OCI-M1 (cell line): ENCODE measurements at regions not wholly inside any gene's neighbourhood (a gene's known extent, or its start where the extent isn't known, plus 50 kb on each side); places are given as distances from the start of the nearest gene placed in this dataset.

Source experiments
- DNase-seq: peaks from one replicate; lab custom pipeline; 2025; lab: John Stamatoyannopoulos, UW

DNA sequence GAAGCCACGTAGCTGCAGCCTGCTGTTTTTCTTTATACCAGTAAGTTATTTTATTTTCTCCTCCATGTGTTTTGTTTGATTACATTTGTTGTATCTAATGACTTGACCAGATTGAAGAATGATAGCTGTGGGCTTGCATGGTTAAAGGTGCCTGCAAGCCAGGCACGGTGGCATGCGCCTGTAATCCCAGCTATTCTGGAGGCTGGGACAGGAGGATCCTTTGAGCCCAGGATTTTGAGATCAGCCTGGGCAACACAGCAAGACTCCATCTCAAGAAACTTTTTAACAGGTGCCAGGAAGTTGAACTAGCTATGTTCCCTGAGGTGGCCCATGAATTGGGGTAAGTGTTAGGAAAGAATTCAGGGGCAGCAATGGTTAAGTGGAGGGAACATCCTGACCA, 179.4 kb downstream of the IRS1 start:
- DNase-seq: no peak

DNA sequence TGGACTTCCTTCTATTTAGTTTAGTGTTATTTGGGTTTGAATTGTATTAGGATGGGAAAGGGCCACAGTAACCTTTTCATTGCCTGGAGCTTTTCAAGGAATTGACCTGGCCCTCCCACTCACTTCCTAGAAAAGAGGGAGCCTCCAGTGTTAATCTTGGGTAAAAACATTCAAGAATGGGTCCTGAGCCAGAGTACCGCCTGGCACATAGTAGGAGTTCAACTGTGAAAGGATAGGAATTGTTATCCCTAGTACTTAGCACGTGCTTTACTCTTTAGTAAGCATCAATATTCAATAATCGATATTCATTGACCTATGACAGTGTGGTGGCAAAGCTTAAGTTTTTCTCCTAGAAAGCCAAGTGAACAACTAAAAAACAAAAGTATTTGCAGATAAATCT, 179.9 kb downstream of the IRS1 start:
- peak; percentile 45 for DNase-seq

DNA sequence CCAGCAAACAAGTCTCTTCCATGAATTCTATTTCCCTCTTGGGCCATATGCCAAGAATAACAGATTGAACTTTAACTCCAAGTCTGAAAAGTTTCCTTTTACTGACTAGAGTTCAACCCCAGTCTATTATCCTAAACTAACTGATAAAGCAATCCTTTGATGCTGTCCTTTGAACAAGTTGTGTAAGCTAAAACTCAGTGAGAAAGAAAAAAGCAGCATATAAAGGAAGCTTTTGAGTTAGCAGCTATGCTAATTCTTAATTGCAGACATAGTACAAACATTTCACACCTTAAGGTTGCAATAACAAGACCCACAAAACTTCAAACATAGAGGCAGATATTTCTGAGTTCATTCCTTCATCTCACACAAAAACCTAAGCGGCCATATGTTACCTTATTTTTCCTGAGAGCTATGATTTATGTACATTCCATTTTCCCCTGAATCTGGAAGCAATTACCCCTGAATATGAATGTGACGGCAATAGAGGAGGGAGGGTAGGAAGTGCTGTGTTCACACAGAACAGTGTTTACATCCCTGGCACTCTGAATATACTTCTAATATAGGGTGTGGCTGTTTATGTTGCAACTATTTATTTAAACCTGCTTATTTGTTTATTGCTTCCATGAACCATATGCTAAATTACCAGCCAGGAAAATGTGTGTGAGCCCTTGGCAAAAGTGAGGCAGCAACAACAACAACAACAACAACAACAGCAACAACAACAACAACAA, 180.6 kb downstream of the IRS1 start:
- DNase-seq: no peak

DNA sequence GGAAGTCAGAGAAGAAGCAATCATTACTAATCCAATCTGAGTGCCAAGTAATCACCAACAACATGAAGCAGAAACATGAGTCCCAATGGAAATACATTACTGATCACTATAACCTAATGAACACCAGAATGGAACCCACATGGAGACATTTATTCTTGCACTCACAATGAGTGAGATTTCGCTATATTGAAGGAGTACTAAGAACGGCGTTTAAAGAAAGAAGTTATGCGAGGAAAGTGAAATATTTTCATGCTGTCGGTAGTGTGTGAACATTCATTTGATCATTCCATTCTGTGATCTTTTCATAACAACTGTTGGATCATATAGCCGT, 181.1 kb downstream of the IRS1 start:
- no peak for DNase-seq

DNA sequence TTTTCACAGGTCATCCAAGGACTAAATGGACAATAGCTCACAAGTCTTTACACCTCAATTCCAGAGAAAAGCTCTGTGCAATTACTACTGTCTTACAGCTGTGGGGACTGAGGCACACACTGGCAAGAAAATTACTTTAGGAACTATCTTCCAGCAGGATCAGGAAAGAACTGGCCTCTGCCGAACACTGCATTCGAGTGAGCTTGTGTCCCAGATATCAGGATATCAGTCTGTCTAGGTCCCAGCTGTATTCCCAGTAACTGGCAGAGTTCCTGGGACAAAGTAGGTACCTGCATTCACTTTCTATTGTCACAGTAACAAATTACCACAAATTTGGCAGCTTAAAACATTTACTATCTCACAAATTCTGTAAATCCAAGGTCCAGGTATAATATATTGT, 183.7 kb downstream of the IRS1 start:
- no peak for DNase-seq

DNA sequence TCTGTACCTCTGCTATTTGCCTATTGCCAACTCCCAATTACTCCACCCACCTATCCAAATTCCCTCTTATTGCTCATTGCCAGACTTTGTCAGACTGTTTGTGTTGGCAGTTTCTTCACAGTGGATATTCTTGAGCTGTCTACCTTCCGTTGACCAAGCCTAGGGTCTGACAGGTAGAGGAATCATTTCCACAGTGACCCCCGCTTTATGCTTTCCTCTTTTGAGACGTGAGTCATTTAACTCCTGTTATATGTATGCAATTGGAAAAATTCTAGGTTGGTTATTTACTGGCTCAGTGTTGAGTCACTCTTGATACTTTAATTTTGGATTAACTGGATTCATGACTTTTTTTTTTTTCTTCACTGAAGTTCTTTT, 187.7 kb downstream of the IRS1 start:
- DNase-seq: no peak

DNA sequence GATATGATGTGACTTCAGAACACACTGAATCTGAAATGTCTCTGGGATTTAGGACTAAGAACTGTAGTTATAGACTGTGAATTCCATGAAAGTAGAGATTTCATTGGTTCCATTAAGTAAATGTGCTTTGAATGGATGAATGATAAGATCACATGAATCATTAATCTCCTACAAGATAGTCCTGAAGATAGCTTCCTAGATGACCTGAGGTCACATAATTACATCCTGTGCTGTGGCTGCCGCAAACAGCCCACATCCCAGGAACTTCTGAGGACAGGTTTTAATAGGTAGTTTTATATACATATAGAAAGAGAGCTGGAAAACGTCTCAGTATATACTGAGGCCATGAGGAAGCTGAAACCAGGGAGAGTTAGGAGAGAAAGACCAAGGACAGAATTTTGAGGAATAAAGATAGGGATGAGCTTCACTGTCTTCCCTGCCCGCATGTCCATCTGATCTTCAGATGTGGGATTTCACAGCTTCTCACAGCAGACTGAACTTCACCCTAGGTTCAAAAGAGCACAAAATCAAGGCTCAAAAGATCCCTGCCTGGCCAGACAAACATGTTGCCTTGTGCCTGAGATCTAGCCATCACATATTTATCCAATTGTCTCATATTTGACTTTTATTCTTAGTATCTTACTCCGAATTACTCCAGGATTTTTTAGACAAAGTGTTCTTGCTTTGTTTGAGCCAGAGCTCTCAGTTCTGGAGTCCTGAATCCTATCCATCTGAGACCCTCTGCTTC, 188.2 kb downstream of the IRS1 start:
- no peak for DNase-seq

DNA sequence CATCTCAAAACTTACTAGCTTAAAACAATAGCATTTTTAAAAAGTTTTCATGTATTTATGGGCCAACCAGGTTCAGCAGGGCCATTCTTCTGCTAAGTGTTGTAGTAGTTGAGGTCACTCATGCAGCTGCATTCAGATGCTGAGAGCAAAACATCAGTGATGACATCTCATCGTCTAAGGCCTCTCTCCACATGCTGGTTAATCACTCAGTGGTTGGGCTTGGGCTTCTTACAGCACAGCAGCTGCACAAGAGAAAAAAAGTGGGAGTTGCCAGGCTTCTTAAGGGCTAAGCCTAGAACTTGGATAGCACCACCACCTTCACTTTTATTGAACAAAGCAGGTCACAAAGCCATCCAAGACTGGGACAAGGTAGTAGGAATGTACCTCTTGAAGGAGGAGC, 190.3 kb downstream of the IRS1 start:
- peak; percentile 62 for DNase-seq

DNA sequence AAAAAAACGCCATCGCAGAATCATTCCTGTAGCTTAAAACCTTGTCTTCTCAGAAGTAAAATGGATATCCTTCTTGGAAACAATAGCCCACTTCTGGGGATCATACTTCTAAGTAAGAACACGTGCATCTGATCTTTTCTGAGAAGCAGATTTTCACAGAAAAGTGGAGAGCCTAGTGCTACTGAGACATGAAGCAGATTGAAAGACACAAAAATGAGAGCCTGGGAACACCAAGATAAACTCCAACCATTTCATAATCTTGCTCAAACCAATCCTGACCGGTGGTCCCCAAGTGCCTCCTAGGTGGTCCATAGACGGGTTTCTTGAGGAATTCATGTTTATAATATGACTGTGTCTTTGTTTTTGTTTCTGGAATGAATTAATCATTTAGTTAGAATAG, 191.2 kb downstream of the IRS1 start:
- DNase-seq: peak; percentile 91

DNA sequence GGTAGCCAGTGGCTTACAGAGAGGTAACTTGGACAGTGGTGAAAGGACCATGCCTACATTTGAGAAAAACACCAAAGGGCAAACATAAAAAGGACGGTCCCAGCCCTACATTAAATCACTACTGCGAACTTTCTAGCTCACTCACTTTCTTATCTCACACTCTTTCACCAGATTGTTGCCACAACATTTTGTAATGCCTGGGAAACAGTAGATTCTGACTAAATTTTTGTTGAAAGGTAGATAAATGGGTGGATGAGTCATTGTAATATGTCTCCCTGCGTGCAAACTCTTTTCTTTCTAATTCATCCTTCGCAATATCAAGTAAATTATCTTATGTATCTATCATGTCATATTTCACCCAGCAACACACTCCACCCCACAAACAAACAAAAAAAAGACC, 192.2 kb downstream of the IRS1 start:
- peak; percentile 60 for DNase-seq

DNA sequence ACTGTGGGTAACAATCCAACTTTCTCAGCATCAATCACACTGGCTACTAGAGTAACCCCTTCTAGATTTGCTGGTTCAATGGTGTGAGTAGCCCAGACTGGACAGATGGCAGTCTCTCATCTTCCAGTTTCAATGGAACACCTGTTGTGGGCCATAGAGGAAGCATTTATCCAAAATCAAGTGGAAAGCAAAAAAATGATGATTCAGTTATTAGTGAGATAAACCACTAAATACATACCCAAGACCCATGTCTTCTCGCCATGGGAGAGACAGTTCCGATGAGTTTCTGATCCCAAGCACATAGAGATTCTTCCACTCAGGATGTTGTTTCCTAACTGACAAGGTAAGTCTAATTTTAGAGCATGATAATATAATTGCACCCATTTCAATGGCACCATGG, 194.0 kb downstream of the IRS1 start:
- no peak for DNase-seq

DNA sequence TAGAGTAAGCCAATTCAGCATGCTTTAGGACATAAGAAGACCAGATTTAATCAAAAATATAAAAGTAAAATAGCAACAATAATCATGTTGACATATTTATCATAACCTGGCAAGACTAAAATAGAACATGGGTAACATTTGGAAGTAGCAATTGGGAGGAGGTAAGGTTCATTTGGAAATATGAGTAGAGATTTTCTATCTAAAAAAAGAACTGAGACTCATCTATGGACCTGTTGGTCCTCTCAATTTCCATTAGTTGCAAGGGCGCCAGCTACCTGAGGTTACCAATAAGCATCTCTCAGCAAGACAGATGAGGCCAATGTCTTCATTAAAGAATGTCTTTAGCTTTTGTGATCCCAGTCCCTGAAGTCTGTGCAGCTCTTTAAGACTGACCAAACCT, 196.0 kb downstream of the IRS1 start:
- DNase-seq: no peak

DNA sequence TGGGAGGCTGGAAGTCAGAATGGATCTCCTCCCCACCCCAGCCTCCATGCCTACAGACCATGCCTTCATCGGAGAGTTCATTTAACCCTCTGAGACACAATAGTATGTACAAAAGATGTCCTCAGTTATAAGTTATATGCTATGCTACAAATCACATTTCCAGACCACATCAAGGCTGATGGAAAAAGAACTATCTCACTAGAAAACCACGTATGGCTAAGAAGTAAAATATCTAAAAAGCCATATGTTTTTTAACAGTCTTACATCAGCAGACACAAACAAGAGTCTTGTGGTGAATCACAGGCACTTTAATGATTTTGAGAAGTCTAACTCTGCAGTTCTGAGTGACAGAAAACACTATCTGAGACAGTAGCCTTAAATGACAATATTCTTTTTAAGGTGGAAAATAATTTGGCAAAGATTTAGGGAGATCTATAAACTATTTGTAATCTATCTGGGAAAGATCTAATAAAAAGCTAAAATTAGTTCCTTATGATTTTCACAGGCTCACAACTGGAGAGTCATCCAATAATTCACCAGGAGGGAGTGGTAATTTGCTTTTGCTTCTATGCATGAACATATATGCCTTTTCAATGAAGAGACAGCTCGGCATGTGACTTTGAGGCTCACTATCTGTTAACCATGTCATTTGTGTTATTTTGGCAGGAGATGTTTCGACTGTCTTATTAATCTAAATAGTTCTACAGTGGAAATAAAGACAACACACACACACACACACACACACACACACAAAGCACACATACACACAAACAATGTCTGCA, 197.5 kb downstream of the IRS1 start:
- DNase-seq: no peak

DNA sequence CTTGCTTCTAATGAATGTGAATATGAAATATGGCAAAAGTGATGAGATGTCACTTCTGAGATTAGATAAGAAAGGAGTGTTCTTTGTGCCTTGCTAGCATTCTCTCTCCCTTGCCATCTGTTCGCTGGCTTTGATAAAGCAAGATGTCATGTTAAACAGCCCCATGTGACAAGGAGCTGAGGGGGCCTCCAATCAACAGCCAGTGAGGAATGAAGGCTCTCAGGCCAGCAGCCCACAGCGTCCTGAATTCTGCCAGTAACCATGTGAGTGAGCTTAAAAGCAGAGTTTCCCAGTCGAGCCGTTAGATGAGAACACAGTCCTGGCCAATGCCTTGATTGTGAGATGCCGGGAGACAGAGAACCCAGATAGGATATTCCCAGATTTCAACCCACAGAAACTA, 198.8 kb downstream of the IRS1 start:
- no peak for DNase-seq

DNA sequence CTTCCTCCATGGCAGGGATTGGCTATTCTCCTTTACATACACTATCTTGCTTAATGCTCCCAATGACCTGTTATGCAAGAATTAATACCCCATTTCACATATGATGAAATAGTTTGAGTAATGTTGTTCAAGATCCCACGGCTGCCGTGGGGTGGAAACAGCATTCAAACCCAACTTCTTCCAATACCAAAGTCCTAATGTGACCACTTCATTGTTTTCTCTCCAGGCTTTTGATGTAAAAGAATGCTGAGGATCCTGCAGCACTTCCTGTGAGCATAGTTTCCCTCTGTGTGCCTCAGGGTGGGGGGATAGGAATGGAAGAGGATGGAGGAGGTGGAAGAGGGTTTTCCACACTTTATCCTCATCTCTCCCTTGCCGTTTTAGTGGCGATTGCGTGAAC, 199.4 kb downstream of the IRS1 start:
- DNase-seq: no peak

DNA sequence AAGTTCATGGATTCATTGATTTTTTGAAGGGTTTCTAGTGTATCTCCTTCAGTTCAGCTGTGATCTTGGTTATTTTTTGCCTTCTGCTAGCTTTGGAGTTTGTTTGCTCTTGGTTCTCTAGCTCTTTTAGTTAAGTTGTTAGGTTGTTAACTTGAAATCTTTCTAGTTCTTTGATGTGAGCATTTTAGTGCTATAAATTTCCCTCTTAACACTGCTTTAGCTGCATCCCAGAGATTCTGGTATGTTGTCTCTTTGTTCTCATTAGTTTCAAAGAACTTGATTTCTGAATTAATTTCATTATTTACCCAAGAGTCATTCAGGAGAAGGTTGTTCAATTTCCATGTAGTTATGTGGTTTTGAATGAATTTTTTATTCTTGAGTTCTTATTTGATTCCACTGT, 210.6 kb downstream of the IRS1 start:
- no peak for DNase-seq

DNA sequence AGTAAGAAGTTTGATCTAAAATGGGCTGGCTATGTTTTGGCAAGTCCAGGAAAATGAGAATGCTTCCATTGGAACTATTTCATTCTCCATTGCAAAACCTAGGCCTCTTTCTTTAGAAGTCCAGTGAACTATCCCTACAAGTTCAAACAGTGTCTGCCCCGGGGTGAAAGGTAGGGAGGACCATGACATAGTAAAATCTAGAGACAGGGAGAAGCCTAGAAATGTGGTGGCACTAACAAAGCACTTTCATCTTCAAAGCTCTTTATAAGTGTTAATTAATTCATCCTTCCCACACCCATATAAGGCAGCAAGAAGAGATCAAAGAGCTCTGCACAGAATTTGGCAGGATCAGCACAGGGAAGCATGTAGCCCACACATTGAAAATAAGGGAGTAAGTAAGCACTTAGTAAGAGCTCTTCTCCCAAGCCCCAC, 214.5 kb downstream of the IRS1 start:
- no peak for DNase-seq

DNA sequence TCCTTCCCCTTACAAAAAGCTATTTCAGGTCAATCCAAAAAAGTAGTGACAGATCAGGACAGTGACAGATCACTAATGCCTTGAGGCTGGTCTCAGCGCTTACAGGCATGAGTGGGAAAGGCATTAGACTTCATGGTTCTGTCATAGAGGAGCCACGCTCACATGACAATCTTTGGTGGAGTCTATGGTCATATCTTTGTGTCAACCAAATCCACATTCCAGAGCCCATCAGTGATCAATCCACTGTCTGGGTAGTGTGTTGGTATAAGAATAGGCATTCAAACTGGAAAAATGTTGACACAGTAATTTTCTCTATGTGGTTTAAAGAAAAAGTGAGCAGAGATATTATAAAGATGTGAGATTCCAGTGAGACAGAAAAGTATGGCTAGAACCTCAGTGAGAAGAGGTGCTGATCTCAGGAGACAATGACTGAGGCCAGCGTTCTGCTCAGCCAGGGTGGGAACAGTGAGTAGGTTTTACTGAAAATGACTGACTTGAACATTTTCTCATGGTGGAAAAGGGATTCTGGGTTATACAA, 215.0 kb downstream of the IRS1 start:
- DNase-seq: no peak

DNA sequence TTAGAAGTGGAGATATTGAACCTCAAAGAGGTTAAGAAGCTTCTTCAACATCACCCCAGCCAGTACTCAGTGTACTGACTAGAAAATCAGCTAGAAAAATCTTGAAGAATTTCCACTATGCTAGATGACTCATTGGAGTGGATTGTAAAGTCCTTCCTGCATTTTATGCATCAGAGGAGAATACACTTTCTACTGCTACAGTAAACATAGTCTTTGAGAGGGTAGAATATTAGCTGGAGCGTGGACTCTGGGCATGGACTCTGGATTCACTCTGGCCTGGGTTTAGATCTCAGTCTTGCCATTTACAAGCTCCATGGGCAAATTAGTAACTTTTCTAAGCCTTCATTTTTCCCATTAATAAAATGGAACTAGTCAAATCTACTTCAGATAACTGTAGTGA, 215.9 kb downstream of the IRS1 start:
- DNase-seq: no peak

DNA sequence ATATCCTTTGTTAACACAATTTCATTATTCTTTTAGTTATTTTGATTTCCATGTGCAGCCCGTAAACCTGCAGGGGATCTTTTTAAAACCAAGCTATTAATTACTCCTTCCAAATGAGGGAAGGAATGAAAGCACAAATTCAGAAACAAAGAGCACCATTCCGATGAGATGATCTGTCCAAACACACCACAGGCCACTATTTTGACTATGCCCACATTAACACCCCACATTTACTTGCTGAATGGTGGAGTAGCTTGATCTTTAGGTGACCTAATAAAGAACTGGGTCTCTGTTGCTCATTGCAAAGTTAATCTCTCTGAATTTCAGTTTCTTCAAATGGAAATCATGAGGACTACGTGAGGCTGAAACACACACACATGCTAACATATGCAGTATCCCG, 218.0 kb downstream of the IRS1 start:
- no peak for DNase-seq

DNA sequence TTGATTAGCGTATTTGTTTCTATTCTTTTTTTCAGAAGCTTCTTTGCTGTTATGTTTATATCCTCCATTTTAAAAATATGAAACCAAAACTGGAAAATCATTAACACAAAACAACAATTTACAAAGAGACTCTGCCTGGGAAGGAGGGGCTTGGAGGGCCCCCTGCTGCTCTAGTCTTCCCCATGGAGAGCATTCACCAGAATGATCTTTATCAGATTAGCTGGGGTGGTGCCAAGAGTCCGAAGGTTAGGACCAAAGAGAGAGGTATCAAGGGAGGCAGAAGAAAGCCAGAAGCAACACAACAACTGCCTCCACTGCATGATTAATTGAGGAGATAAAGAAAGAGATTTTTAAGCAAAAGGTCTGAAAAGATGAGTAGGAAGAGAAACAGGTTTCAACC, 218.6 kb downstream of the IRS1 start:
- no peak for DNase-seq

DNA sequence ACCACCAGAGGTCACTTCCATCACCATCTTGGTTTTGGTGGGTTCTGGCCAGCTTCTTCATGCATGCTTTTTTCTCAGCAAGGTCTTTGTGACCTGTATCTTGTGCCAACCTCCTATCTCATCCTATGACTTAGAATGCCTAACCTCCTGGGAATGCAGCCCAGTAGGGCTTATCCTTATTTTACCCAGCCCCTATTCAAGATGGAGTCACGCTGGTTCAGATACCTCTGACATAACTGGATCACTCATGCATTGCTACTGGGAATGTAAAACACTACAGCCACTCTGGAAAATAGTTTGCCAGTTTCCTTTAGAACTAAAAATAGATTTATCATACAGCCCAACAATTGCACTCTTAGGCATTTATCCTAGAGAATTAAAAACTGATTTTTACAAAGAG, 219.2 kb downstream of the IRS1 start:
- DNase-seq: no peak

DNA sequence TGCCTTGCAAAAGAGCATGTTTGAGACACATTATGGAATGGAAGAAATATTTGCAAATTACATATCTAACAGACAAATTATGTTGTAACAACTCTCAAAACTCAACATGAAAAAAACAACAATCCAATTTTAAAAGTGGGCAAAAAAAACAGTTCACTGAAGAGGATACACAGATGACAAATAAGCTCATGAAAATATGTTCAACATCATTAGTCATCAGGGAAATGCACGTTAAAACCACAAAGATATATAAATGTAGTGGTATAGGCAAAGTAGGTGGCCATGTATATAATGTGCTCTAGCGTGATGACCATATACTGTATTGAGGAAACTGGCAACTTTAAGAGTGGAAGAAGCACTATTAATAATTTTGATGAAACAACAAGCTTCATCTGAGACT, 220.1 kb downstream of the IRS1 start:
- no peak for DNase-seq
